Right lobe of liver (tissue), 6 donors: ENCODE measurements at regions not wholly inside any gene's neighbourhood (a gene's known extent, or its start where the extent isn't known, plus 50 kb on each side); places are given as distances from the start of the nearest gene placed in this dataset.

Experiments
- ATAC-seq, 4 donors: fragments of 200-7000 bp; cut with Tn5 transposase; one replicate each; pipeline ENCODE4 v1.9.1; 2020; ENCODE audit warnings: mild to moderate bottlenecking in 4 of 4, moderate library complexity in 4 of 4
- DNase-seq, 3 donors: peaks; one replicate each; pipeline ENCODE4 v3.0.0-alpha.2; 2020
- H3K27ac ChIP-seq, 3 donors: fragments of 200-600 bp; one replicate each; pipeline ENCODE4 v1.8.0; 2022
- H3K27me3 ChIP-seq, 2 donors: fragments of 200-600 bp; one replicate each; pipeline ENCODE4 v1.8.0; 2022
- H3K36me3 ChIP-seq, 4 donors: fragments of 200-600 bp; sonication (generic) in 1 of 4; one replicate each; pipeline versions ENCODE4 v1.5.1 to v1.8.0; 2017 to 2022; ENCODE audit warnings: control low read depth in 1 of 4
- H3K4me1 ChIP-seq, 4 donors: fragments of 200-600 bp; sonication (generic) in 1 of 4; one replicate each; pipeline versions ENCODE4 v1.5.1 to v1.8.0; 2017 to 2022; ENCODE audit warnings: control low read depth in 1 of 4
- H3K4me3 ChIP-seq, 3 donors: fragments of 200-600 bp; one replicate each; pipeline ENCODE4 v1.8.0; 2022
- H3K9me3 ChIP-seq, 4 donors: fragments of 200-600 bp; sonication (generic) in 1 of 4; one replicate each; pipeline versions ENCODE4 v1.5.1 to v1.8.0; 2017 to 2022; ENCODE audit warnings: control low read depth in 1 of 4
- POLR2A ChIP-seq: fragments of 450-650 bp; IDR thresholded peaks from one replicate; pipeline ENCODE4 v1.6.1; 2017; ENCODE audit warnings: antibody characterized with exemption, mild to moderate bottlenecking
- WGBS: methylation state at CpG from one replicate; pipeline ENCODE4 v1.1.6; 2018; ENCODE audit warnings: low coverage, low lambda C conversion rate; ENCODE audit not compliant: insufficient coverage; ENCODE audit errors: missing lambda C conversion rate; 5-methylcytosine and 5-hydroxymethylcytosine counted together
- intact Hi-C, 2 donors: fragments of 100-400 bp; cut with DNase I; formaldehyde crosslinking; loops; one replicate each; pipeline versions ENCODE4 v1.11.2 to v1.14.1; 2022
- TF ChIP-seq, protein P1 (sequence below), 4 donors: fragments of 200-600 bp in 3 of 4; fragments of 450-650 bp in 1 of 4; IDR thresholded peaks; one replicate each; pipeline versions ENCODE4 v1.5.1 to v1.8.0; 2016 to 2022; ENCODE audit warnings: antibody characterized with exemption in 4 of 4, mild to moderate bottlenecking in 2 of 4
- donor health status: DM: no; HTN: yes; CAD: no.
- donor health status: DM: no; HTN: no; CAD: no.
- donor health status: DM: no; HTN: no; CAD: no.
- donor health status: DM: no; HTN: yes; CAD: no.
- donor health status: DM: no; HTN: yes; CAD: no.

DNA sequence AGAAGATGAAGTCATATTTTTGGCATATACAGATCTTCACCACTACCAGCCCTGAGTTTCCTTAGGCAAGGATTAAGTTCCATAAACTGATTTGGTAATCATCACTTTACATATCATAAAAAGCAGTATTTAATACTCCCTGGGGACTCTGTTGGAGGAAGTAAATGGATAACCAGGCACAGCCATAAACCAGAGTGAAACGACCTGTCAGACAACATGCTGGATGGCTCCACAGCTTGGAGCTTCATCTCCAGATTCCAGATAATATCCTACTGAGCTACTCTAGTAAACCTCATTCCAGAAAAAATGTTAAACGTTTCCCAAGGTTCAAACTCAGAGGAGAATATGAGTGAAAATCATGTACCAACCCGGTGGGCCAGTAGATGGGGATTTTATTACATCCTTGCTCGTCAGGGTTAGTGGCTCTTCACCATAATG is 109.2 kb downstream of the BASP1 start:
- 47% methylated on average over 4 of the region's 4 CpGs for WGBS
- TF ChIP-seq POLR2A: no peak
- TF ChIP-seq, protein P1, sequence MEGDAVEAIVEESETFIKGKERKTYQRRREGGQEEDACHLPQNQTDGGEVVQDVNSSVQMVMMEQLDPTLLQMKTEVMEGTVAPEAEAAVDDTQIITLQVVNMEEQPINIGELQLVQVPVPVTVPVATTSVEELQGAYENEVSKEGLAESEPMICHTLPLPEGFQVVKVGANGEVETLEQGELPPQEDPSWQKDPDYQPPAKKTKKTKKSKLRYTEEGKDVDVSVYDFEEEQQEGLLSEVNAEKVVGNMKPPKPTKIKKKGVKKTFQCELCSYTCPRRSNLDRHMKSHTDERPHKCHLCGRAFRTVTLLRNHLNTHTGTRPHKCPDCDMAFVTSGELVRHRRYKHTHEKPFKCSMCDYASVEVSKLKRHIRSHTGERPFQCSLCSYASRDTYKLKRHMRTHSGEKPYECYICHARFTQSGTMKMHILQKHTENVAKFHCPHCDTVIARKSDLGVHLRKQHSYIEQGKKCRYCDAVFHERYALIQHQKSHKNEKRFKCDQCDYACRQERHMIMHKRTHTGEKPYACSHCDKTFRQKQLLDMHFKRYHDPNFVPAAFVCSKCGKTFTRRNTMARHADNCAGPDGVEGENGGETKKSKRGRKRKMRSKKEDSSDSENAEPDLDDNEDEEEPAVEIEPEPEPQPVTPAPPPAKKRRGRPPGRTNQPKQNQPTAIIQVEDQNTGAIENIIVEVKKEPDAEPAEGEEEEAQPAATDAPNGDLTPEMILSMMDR (IDR thresholded peaks at IDR 0.05): no peak
- DNase-seq (no peak), ATAC-seq (no peak)
- Histone ChIP-seq H3K9me3 (no peaks in the 10 kb centered on the region), H3K4me1 (no peaks in the 10 kb centered on the region), H3K36me3 (no peaks in the 10 kb centered on the region), H3K4me3 (no peak overlapping the region), H3K27ac (no peak overlapping the region), H3K27me3 (no peaks in the 10 kb centered on the region)
- intact Hi-C loops: no loop called here

DNA sequence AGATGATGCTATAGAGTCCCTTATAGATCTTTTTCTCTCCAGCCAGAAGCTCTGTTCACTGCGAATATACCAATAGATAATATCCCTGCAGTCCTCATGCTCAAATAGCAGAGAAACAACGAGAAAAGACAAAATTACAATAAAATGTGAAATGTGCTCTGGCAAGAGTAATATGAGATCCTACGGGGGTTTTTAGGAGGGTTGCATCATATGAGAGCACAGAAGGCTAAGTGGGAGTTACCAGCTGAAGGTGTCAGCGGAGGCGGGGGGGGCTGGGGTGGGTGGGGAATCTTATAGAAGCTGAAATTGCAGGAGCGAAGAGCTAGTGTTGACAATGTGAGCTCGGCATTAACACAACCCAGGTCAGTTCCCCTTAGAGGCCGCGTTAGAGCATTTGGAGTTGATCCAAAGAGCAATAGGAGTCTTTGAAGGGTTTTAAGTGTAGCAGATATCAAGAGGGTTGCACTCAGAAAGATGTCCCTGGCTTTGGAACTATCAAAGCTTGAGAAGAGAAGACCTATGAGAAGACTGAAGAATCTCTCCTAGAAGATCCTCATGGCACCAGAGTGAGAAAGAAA is 109.7 kb downstream of the BASP1 start:
- TF ChIP-seq, protein P1 (IDR thresholded peaks at IDR 0.05): no peak
- TF ChIP-seq POLR2A: no peak
- DNase-seq (no peak), ATAC-seq (no peak)
- Histone ChIP-seq H3K9me3 (no peaks in the 10 kb centered on the region), H3K4me3 (no peak overlapping the region), H3K36me3 (no peaks in the 10 kb centered on the region), H3K4me1 (no peaks in the 10 kb centered on the region), H3K27me3 (no peaks in the 10 kb centered on the region), H3K27ac (no peak overlapping the region)
- WGBS: 47% methylated on average over 8 of the region's 9 CpGs
- intact Hi-C loops: no loop called here

DNA sequence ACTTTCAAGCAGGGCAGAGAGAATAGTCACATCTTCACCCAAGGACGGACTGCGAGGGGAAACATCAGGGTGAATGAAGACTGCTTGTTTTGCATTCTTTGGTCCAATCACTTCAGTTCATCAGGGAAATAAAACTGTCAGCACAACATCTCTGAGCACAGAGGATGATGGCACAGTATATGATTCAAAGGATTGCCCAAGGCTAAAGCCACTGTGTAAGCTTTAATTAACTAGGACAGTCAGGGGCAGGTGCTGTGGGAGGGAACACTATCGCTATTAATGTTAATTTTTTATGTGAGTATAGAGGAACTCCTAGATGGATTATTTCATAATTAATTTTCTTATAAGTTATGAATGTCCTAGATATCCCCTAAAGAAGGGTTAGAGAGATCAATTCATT is 112.1 kb downstream of the BASP1 start:
- Histone ChIP-seq H3K9me3 (no peaks in the 10 kb centered on the region), H3K27ac (no peak overlapping the region), H3K27me3 (no peaks in the 10 kb centered on the region), H3K4me1 (no peaks in the 10 kb centered on the region), H3K36me3 (no peaks in the 10 kb centered on the region), H3K4me3 (no peak overlapping the region)
- no peak for ATAC-seq
- TF ChIP-seq POLR2A: no peak
- TF ChIP-seq, protein P1 (IDR thresholded peaks at IDR 0.05): no peak
- no peak for DNase-seq
- intact Hi-C loops: no loop called here
- WGBS: 81% methylated on average over 3 of the region's 3 CpGs

DNA sequence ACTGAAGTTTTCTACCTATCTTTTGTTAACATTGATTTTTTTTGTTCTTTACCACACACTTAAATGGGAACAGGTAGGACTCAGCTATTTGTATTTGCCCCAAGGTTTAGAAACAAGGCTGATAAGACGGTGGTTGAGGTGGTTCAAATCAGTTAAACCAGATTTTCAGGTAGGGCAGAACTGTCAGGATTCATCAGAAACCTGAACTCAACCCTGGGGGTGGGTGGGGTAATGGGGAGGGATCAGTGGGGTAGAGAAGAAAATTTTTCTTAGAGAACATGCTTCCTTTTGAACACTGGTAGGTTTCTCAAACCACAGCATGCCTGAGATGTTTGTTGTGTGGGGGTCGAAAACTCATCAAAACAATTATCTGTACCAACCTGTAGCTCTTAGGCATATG is 113.0 kb downstream of the BASP1 start:
- intact Hi-C loops: no loop called here
- DNase-seq (no peak), ATAC-seq (no peak)
- no peak overlapping the region for H3K27ac ChIP-seq
- H3K36me3 ChIP-seq: no peaks in the 10 kb centered on the region
- H3K9me3 ChIP-seq: no peaks in the 10 kb centered on the region
- no peak overlapping the region for H3K4me3 ChIP-seq
- WGBS: 20% methylated on average over 2 of the region's 2 CpGs
- H3K27me3 ChIP-seq: no peaks in the 10 kb centered on the region
- no peak for TF ChIP-seq POLR2A
- TF ChIP-seq, protein P1 (IDR thresholded peaks at IDR 0.05): no peak
- H3K4me1 ChIP-seq: no peaks in the 10 kb centered on the region

DNA sequence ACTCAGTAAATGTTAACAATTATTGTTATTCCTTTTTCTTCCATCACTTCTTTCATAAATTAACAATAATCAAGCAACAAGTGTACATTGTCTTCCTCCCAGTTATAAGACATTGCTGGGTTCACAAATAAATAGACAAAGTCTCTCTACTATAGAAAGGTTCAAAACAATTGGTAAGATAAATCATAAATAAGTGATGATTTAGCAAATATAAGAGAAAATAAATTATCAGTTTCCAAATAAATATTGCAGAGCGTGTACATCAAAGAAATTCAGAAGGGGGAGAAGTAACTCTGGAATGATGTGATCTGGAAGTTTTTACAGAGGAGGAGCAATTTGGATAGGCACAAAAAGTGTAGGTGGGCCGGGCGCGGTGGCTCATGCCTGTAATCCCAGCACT is 114.2 kb downstream of the BASP1 start:
- no peak overlapping the region for H3K4me3 ChIP-seq
- no peaks in the 10 kb centered on the region for H3K9me3 ChIP-seq
- H3K4me1 ChIP-seq: no peaks in the 10 kb centered on the region
- DNase-seq (no peak), ATAC-seq (no peak)
- no peaks in the 10 kb centered on the region for H3K27me3 ChIP-seq
- H3K36me3 ChIP-seq: no peaks in the 10 kb centered on the region
- 78% methylated on average over 4 of the region's 4 CpGs for WGBS
- TF ChIP-seq, protein P1 (IDR thresholded peaks at IDR 0.05): no peak
- TF ChIP-seq POLR2A: no peak
- no peak overlapping the region for H3K27ac ChIP-seq
- intact Hi-C loops: no loop called here
